NCI-H748 (cell line): ENCODE measurements at regions not wholly inside any gene's neighbourhood (a gene's known extent, or its start where the extent isn't known, plus 50 kb on each side); places are given as distances from the start of the nearest gene placed in this dataset.

Experiments
- DNase-seq: peaks from one replicate; lab custom pipeline; 2025; ENCODE audit not compliant: unreplicated experiment; lab: John Stamatoyannopoulos, UW

GRCh38 chr1:116454940-116455339 lies 81.9 kb downstream of the ATP1A1 start:
- DNase-seq: no peak

GRCh38 chr1:116455509-116455908 lies 82.5 kb downstream of the ATP1A1 start:
- DNase-seq: no peak

DNA sequence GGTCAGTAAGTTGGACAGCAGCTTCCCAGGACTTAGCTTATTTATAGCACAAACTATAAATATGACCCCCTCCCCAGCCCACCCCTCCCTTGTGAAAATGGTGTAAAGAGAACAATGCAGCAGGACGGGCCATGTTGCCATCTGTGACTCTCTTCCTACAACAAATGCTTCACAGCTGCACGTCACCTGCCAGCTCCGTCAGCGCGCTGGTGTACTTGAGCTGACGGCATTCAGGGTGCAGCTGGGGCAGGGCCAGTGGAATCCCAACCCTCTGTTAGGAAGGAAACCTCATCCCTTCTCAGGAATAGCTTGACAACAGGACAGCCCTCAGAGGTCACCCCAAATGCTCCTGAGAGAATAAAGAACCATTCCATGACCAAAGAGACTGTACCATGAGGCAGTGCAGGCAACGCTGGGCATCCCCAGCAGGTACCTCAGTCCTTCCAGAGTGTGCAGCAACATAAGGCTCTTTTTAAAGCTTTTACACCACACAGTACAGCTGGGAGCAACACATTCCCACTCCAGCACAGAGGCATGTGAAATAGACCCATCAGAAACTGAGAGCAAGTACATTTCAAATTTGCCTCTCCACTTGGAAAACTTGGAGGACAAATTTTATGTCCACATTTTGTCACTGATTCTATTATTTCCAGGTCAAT lies 85.0 kb downstream of the ATP1A1 start:
- DNase-seq: peak; percentile 18

DNA sequence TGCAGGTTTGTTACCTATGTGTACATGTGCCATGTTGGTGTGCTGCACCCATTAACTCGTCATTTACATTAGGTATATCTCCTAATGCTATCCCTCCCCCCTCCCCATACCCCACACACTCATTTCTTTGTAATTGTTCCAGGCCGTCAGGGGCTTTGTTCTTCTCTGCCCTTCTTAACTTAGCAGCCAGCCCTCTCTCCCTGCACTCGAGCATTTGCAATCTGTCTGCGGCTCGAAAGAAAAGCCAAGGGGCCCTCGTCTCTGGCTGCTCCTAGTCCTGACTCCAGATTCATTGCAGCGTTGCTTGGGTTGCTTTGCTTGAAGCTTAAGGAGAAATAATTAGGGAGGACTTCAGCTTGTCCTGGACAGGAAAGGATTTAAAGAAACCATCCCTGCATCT lies 85.7 kb downstream of the ATP1A1 start:
- no peak for DNase-seq

- no peak for DNase-seq
These were observed 87.2 kb downstream of the ATP1A1 start for GRCh38 chr1:116460261-116460660.

GRCh38 chr1:116460783-116461376 lies 87.8 kb downstream of the ATP1A1 start:
- DNase-seq: no peak

DNA sequence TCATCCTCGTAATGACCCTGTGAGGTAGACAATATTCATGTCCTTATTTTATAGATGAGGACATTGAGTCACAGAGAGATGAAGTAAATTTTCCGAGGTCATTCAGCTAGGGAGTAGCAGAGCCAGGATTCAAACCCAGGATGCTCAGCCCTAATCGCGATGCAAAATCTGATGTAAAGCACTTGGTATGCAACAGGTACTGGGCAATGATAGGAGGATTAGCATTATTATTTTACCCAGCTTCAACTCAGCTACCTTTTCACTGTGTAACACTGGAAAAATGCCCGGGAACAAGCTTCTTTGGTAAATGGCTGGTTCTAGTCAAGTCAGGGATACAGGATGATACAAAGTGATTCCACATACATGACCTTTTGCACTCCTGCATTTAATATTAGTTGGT lies 88.7 kb downstream of the ATP1A1 start:
- DNase-seq: no peak

DNA sequence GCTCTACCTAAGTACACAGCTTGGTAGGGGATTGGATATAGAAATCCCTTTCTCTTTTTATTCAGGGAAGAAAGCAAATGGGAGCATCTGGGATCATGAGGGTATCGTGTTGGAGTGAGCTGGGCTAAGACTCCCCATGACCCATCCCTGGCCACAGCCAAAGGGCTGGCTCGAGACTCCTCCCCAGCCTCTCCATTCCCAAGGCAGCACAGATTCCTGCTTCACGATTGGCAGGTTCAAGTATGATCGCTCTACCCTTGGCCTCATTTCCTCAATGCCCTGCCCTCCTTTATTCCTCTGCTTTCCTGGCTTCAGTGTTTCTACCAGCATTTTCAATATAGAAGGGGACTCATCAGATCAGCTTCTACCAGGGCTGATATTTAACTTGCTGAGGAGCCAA lies 89.7 kb downstream of the ATP1A1 start:
- DNase-seq: no peak

GRCh38 chr1:116463730-116464129 lies 90.7 kb downstream of the ATP1A1 start:
- no peak for DNase-seq
